ENCODE measurements at regions not wholly inside any gene's neighbourhood (a gene's known extent, or its start where the extent isn't known, plus 50 kb on each side); places are given as distances from the start of the nearest gene placed in this dataset.

GRCh38 chr5:158463938-158464337, 605.0 kb upstream of the CLINT1 start:
- no peak for TF ChIP-seq EZH2 (IDR thresholded peaks at IDR 0.05; ENCODE audit: low read depth)
- TF ChIP-seq, protein P1, sequence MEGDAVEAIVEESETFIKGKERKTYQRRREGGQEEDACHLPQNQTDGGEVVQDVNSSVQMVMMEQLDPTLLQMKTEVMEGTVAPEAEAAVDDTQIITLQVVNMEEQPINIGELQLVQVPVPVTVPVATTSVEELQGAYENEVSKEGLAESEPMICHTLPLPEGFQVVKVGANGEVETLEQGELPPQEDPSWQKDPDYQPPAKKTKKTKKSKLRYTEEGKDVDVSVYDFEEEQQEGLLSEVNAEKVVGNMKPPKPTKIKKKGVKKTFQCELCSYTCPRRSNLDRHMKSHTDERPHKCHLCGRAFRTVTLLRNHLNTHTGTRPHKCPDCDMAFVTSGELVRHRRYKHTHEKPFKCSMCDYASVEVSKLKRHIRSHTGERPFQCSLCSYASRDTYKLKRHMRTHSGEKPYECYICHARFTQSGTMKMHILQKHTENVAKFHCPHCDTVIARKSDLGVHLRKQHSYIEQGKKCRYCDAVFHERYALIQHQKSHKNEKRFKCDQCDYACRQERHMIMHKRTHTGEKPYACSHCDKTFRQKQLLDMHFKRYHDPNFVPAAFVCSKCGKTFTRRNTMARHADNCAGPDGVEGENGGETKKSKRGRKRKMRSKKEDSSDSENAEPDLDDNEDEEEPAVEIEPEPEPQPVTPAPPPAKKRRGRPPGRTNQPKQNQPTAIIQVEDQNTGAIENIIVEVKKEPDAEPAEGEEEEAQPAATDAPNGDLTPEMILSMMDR (conservative IDR thresholded peaks at IDR 0.05): no peak
